Stimulated activated effector memory CD8-positive, alpha-beta T cell treated with anti-CD3 and anti-CD28 coated beads, Interleukin-12 subunit alpha, Interleukin-12 subunit beta, amount 100 ng/mL, for 72 hours (primary cell): ENCODE measurements at regions not wholly inside any gene's neighbourhood (a gene's known extent, or its start where the extent isn't known, plus 50 kb on each side); places are given as distances from the start of the nearest gene placed in this dataset.
A peak's percentile ranks its signal among the peaks of the same experiment; 100 is the strongest.
"Not testable (repeated sequence)": the region's sequence is repeated elsewhere in the genome, so short reads cannot be mapped to it uniquely, and the experiment has no call there.

Experiments used
- ATAC-seq: fragments of 150-1000 bp; cut with Tn5 transposase; 2 replicates; pipeline ENCODE4 v1.10.0; 2021
- DNase-seq, 2 donors: peaks; one replicate each; pipeline ENCODE4 v3.0.0; 2021 to 2022; ENCODE audit warnings: low spot score in 2 of 2
- H3K27ac Mint-ChIP-seq: one replicate; pipeline ENCODE4 v1.8.0; 2022; ENCODE audit warnings: mild to moderate bottlenecking, mixed read lengths
- H3K36me3 Mint-ChIP-seq: one replicate; pipeline ENCODE4 v1.8.0; 2022; ENCODE audit warnings: mild to moderate bottlenecking, mixed read lengths
- H3K4me1 Mint-ChIP-seq: one replicate; pipeline ENCODE4 v1.8.0; 2022; ENCODE audit warnings: mixed read lengths
- H3K4me3 Mint-ChIP-seq: one replicate; pipeline ENCODE4 v1.8.0; 2022; ENCODE audit warnings: mild to moderate bottlenecking, mixed read lengths
- H3K9me3 Mint-ChIP-seq: one replicate; pipeline ENCODE4 v1.8.0; 2022; ENCODE audit warnings: mixed read lengths

- no peak overlapping the region for H3K27ac Mint-ChIP-seq
- peak; percentile 32 for ATAC-seq
These were observed 367.2 kb upstream of the MAN1A1 start for GRCh38 chr6:119716668-119717270.

DNA sequence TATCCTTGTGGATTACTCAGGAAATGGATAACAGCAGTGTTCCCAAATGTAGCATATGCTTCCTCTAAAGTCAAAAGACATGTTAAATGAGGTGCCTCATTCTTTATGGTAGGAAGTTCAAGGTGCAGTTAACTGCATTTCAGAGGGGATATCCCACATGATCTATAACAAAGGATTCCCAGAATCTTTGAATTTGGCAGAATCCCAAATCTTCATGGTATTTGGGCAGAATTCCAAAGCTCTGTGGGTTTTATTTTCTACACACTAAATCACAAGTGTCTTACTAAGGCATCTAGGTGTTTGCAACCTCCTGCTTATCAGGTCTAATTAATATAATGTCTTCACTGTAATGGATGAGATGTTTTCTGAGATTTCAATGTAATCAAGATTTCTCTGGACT, 364.3 kb upstream of the MAN1A1 start:
- H3K9me3 Mint-ChIP-seq: no peaks in the 10 kb centered on the region
- ATAC-seq: no peak
- DNase-seq: no peak
- H3K4me3 Mint-ChIP-seq: no peak overlapping the region
- H3K4me1 Mint-ChIP-seq: no peaks in the 10 kb centered on the region
- H3K27ac Mint-ChIP-seq: no peak overlapping the region
- no peaks in the 10 kb centered on the region for H3K36me3 Mint-ChIP-seq

More at GRCh38 chr6:119716668-119717270, 367.2 kb upstream of the MAN1A1 start:
- no peaks in the 10 kb centered on the region for H3K36me3 Mint-ChIP-seq
- no peaks in the 10 kb centered on the region for H3K9me3 Mint-ChIP-seq
- H3K4me1 Mint-ChIP-seq: no peaks in the 10 kb centered on the region
- no peak for DNase-seq
- no peak overlapping the region for H3K4me3 Mint-ChIP-seq

DNA sequence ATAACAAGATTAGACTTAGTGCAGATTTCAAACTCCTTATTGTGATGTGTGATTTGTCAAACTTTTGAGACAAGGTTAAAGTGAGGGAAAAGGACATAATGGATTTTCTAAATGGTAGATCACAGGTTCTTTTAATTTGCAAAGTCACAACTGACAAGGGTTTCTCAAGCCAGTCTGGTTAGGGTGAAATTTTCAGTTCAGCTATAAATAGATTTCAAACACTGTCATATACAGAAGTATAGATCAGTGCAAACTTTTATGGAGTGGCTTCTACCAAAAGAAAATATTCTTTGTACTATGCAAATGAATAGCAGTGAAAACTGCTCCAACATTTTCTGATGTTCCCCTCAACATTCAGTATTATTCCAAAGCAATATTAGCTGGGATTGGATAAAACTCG, 337.1 kb upstream of the MAN1A1 start:
- no peak overlapping the region for H3K4me3 Mint-ChIP-seq
- H3K27ac Mint-ChIP-seq: no peak overlapping the region
- no peak for ATAC-seq
- no peaks in the 10 kb centered on the region for H3K9me3 Mint-ChIP-seq
- H3K4me1 Mint-ChIP-seq: no peaks in the 10 kb centered on the region
- no peak for DNase-seq
- no peaks in the 10 kb centered on the region for H3K36me3 Mint-ChIP-seq

DNA sequence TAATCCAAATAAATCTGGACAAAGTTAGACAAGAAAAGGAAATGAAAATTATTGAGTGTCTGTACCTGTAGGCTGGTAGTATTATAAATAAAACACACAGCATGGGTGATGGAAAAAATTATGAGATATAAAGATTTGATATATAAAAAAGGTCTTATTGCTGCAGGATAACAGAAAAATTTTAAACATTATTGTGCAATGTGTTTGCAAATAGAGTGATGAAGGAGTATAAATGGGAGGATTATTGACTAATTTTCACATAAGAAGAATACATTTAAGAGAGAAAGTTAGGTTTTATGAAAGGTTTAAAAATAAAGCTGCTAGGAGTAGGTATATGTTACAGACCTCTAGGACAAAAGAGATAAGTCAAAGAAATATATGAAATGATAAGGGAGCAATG, 336.7 kb upstream of the MAN1A1 start:
- ATAC-seq: no peak
- Mint-ChIP-seq H3K4me3 (no peak overlapping the region), H3K9me3 (no peaks in the 10 kb centered on the region), H3K36me3 (no peaks in the 10 kb centered on the region), H3K27ac (no peak overlapping the region), H3K4me1 (no peaks in the 10 kb centered on the region)
- no peak for DNase-seq

DNA sequence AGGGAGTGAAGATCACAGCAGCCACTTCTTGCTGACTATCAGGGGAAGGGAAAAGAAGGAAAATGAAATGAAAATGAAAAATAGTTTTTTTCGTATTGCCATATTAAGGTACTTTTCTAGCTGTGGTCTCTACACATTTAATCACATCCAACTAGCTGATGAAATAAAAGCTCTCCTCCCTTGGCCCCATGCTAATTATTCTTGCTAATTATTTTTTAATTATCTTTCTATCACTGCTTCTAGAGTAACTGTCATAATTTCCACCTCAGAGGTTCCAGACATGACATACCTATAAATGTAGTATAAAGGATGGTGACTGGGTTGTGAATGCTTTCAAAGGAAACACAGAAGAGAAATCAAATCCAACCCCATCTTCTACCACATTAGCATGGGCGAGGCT, 334.1 kb upstream of the MAN1A1 start:
- Mint-ChIP-seq H3K36me3 (no peaks in the 10 kb centered on the region), H3K4me3 (no peak overlapping the region), H3K4me1 (no peaks in the 10 kb centered on the region), H3K27ac (no peak overlapping the region), H3K9me3 (no peaks in the 10 kb centered on the region)
- ATAC-seq (no peak), DNase-seq (no peak)

DNA sequence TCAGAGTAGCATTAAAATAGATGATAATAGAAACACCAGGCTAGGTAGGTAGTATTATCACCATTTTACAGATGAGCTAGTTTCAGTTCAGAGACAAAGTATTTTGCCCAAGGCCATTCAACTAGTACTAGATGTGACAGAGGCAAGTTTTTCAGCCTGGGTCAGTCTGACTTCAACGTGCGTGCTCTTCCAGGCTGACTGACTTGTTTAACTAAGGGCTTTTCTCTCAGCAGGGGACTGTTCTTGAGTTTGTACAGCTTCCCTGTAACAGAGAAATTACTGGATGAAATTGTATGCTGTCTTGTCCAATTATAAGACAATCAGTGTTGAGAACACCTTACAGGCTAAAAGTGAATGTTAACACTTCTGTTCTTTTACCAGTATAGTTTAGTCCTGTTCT, 333.5 kb upstream of the MAN1A1 start:
- ATAC-seq: no peak
- Mint-ChIP-seq H3K9me3 (no peaks in the 10 kb centered on the region), H3K27ac (no peak overlapping the region), H3K4me1 (no peaks in the 10 kb centered on the region), H3K36me3 (no peaks in the 10 kb centered on the region), H3K4me3 (no peak overlapping the region)
- DNase-seq: no peak

DNA sequence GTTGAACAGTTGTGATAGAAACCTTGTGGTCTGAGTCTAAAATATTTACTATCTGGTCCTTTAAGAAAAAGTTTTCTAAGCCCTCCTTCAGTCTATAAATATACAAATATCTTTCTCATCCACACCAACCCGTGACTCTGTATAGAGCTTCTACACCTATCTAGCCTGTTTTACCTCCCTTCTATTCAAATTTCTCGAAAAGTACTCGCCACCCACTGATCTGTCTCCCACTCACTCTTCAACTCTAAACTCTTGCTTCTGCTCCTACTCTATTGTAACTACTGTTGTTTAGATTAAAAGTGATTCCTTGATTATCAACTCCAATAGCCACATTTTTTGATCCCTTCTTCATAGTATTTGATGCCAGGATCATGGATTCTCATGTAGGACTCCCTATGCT, 329.4 kb upstream of the MAN1A1 start:
- H3K9me3 Mint-ChIP-seq: no peaks in the 10 kb centered on the region
- no peaks in the 10 kb centered on the region for H3K36me3 Mint-ChIP-seq
- DNase-seq (no peak), ATAC-seq (no peak)
- no peak overlapping the region for H3K27ac Mint-ChIP-seq
- H3K4me1 Mint-ChIP-seq: no peaks in the 10 kb centered on the region
- H3K4me3 Mint-ChIP-seq: no peak overlapping the region

DNA sequence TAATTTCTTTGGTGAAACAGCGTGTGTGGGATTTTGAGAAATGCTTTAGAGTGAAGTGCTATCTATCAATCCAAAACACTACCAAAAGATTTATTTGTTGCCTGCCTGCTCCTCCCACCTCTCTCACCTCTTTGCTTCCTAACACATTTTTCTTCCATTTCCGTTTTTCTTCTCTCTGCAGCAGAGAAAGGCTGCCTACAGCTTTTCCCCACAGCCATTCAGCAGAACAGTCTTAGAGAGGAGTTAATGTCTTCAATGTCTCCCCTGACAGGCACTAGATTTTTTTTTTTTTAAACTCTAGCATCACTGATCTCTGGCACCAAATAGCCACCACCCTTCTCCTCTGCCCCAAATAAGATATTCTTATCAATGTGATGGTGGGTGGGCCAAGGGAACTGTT, 327.8 kb upstream of the MAN1A1 start:
- no peak for DNase-seq
- ATAC-seq: no peak
- Mint-ChIP-seq H3K4me3 (no peak overlapping the region), H3K27ac (no peak overlapping the region), H3K9me3 (no peaks in the 10 kb centered on the region), H3K4me1 (no peaks in the 10 kb centered on the region), H3K36me3 (no peaks in the 10 kb centered on the region)

DNA sequence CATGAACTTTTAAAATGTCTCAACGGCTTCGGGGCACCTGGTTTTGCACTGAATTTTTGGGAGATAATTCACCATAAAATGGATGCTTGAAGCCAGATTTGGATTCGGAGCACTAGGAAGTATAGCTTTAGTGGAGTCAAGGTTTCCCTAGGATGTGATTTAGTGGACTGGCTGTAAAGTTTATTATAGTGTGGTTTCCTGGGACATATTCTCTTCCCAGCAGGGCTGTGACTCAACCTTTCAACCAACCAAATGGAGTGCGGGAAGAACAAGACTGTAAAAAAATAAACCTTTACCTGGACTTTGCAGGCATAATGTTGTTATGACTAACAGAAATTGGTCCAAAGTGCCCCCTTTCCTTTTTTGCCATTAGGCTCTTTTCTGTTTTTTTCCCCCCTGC, 327.4 kb upstream of the MAN1A1 start:
- DNase-seq (no peak), ATAC-seq (no peak)
- no peaks in the 10 kb centered on the region for H3K36me3 Mint-ChIP-seq
- no peaks in the 10 kb centered on the region for H3K4me1 Mint-ChIP-seq
- no peak overlapping the region for H3K27ac Mint-ChIP-seq
- no peak overlapping the region for H3K4me3 Mint-ChIP-seq
- no peaks in the 10 kb centered on the region for H3K9me3 Mint-ChIP-seq

GRCh38 chr6:119676230-119676629, 326.7 kb upstream of the MAN1A1 start:
- Mint-ChIP-seq H3K36me3 (no peaks in the 10 kb centered on the region), H3K4me3 (no peak overlapping the region), H3K9me3 (no peaks in the 10 kb centered on the region), H3K4me1 (no peaks in the 10 kb centered on the region), H3K27ac (no peak overlapping the region)
- DNase-seq (no peak), ATAC-seq (peak; percentile 24)

DNA sequence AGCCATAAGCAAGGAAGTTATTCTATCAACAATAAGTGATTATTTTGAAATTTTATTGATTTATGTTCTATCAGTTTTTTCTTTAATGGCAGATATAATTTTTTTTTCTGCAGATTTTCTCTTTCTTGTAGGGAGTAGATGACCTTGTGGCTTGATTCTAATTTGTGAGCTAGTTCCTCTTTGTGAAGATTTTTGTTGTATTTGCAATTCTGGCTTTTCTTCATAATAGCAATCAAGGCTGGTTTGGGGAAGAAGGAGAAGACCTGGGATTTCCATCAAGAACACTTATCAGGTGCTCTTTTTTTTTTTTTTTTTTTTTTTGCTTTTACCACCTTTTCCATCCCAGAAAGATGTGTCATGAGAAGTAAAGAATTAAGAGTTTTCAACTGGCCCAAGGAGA, 324.2 kb upstream of the MAN1A1 start:
- ATAC-seq (no peak), DNase-seq (no peak)
- Mint-ChIP-seq H3K4me3 (no peak overlapping the region), H3K27ac (no peak overlapping the region), H3K36me3 (no peaks in the 10 kb centered on the region), H3K9me3 (no peaks in the 10 kb centered on the region), H3K4me1 (peaks cover 5% of the 10 kb centered on the region)

GRCh38 chr6:119672725-119673124, 323.2 kb upstream of the MAN1A1 start:
- no peak for ATAC-seq

GRCh38 chr6:119671105-119671504, 321.5 kb upstream of the MAN1A1 start:
- Mint-ChIP-seq H3K27ac (no peak overlapping the region), H3K4me1 (peaks cover 5% of the 10 kb centered on the region), H3K36me3 (no peaks in the 10 kb centered on the region), H3K9me3 (no peaks in the 10 kb centered on the region), H3K4me3 (no peak overlapping the region)
- no peak for DNase-seq
- no peak for ATAC-seq

More at GRCh38 chr6:119672725-119673124, 323.2 kb upstream of the MAN1A1 start:
- H3K36me3 Mint-ChIP-seq: no peaks in the 10 kb centered on the region
- no peak overlapping the region for H3K4me3 Mint-ChIP-seq
- no peak overlapping the region for H3K27ac Mint-ChIP-seq
- no peaks in the 10 kb centered on the region for H3K9me3 Mint-ChIP-seq
- no peak for DNase-seq
- H3K4me1 Mint-ChIP-seq: peaks cover 5% of the 10 kb centered on the region

GRCh38 chr6:119669221-119669620, 319.7 kb upstream of the MAN1A1 start:
- Mint-ChIP-seq H3K4me1 (peaks cover 5% of the 10 kb centered on the region), H3K27ac (no peak overlapping the region), H3K9me3 (no peaks in the 10 kb centered on the region), H3K36me3 (no peaks in the 10 kb centered on the region), H3K4me3 (no peak overlapping the region)
- ATAC-seq: peak; percentile 68
- DNase-seq: no peak

DNA sequence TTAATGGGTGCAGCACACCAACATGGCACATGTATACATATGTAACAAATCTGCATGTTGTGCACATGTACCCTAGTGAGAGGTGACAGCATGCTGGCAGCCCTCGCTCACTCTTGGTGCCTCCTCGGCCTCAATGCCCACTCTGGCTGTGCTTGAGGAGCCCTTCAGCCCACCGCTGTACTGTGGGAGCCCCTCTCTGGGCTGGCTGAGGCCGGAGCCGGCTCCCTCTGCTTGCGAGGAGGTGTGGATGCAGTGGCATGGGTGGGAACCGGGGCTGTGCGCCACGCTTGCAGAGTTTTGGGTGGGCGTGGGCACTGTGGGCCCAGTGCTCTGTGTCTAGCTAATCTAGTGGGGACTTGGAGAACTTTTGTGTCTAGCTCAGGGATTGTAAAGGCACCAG, 315.9 kb upstream of the MAN1A1 start:
- H3K27ac Mint-ChIP-seq, H3K9me3 Mint-ChIP-seq, H3K4me1 Mint-ChIP-seq, H3K4me3 Mint-ChIP-seq, DNase-seq, ATAC-seq, H3K36me3 Mint-ChIP-seq: not testable (repeated sequence)

DNA sequence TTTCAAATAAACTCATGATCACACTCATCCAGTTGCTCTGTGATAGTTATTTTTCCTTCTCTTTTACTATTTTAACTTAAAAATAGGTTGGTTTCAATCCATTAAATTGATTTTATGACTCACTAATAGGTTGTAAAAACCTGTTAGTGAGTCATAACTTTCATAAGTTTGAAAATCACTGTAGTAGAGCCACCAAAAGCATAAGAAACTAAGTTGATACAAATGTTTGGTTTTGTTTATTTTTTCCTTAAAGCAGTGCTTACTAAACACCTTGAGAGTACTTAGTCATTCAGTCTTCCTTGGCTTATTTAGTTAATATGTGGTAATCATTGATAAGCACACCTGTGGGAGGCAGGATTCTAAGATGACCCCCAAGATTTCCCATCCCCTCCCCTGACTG, 312.1 kb upstream of the MAN1A1 start:
- H3K27ac Mint-ChIP-seq: no peak overlapping the region
- H3K4me3 Mint-ChIP-seq: no peak overlapping the region
- H3K9me3 Mint-ChIP-seq: no peaks in the 10 kb centered on the region
- ATAC-seq: no peak
- no peaks in the 10 kb centered on the region for H3K4me1 Mint-ChIP-seq
- DNase-seq: no peak
- H3K36me3 Mint-ChIP-seq: no peaks in the 10 kb centered on the region

DNA sequence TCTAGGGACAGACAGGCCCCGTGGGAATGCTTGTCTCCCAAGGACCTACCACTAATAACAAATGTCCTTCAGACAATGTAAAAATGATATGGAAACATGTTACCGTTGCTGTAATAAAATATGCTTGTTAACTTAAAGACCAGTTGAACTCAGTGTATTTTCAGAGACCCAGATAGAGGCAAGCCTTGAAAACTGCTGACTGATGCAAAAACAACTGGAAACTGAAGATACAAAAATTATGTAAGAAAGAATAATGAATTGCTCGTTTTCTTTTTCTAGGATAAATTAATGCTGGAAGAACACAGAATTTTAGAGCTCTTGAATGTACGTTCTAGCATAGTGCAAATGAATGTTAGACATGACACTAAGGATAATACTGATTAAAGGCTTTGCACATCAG, 311.5 kb upstream of the MAN1A1 start:
- H3K36me3 Mint-ChIP-seq: no peaks in the 10 kb centered on the region
- no peak for ATAC-seq
- H3K4me1 Mint-ChIP-seq: no peaks in the 10 kb centered on the region

More for the DNA sequence above, 311.5 kb upstream of the MAN1A1 start:
- no peak for DNase-seq
- Mint-ChIP-seq H3K9me3 (no peaks in the 10 kb centered on the region), H3K4me3 (no peak overlapping the region), H3K27ac (no peak overlapping the region)
